NCI-H1105 treated with DMSO at 0.1 percent for 48 hours (cell line): ENCODE measurements at regions not wholly inside any gene's neighbourhood (a gene's known extent, or its start where the extent isn't known, plus 50 kb on each side); places are given as distances from the start of the nearest gene placed in this dataset.
"Not testable (repeated sequence)": the region's sequence is repeated elsewhere in the genome, so short reads cannot be mapped to it uniquely, and the experiment has no call there.

Source experiments
- DNase-seq: peaks from one replicate; lab custom pipeline; 2025; lab: John Stamatoyannopoulos, UW

- DNase-seq, result no peak
Measured at GRCh38 chr11:42840176-42840829, 471.5 kb upstream of the API5 start.

GRCh38 chr11:42840860-42841259, 470.9 kb upstream of the API5 start:
- no peak for DNase-seq

- DNase-seq, result no peak
Measured at GRCh38 chr11:42841556-42841955, 470.2 kb upstream of the API5 start.

GRCh38 chr11:42849362-42849761, 462.4 kb upstream of the API5 start:
- no peak for DNase-seq

GRCh38 chr11:42857344-42857743, 454.5 kb upstream of the API5 start:
- DNase-seq, result no peak

GRCh38 chr11:42870480-42870879, 441.3 kb upstream of the API5 start:
- DNase-seq, result no peak

- DNase-seq, result not testable (repeated sequence)
Measured at GRCh38 chr11:42873800-42874405, 437.9 kb upstream of the API5 start.

GRCh38 chr11:42881335-42881734, 430.5 kb upstream of the API5 start:
- not testable (repeated sequence) for DNase-seq

GRCh38 chr11:42890773-42891172, 421.0 kb upstream of the API5 start:
- peak; percentile 41 for DNase-seq

- DNase-seq, result peak; percentile 58
Measured at GRCh38 chr11:42901084-42901483, 410.7 kb upstream of the API5 start.

GRCh38 chr11:42906226-42906625, 405.6 kb upstream of the API5 start:
- no peak for DNase-seq

- no peak for DNase-seq
Measured at GRCh38 chr11:42913731-42914130, 398.1 kb upstream of the API5 start.

- DNase-seq, result no peak
Measured at GRCh38 chr11:42923651-42924050, 388.1 kb upstream of the API5 start.

GRCh38 chr11:42925916-42926315, 385.9 kb upstream of the API5 start:
- no peak for DNase-seq

GRCh38 chr11:42947405-42947804, 364.4 kb upstream of the API5 start:
- no peak for DNase-seq

GRCh38 chr11:42949738-42950376, 361.9 kb upstream of the API5 start:
- DNase-seq, result not testable (repeated sequence)

- DNase-seq, result peak; percentile 54
Measured at GRCh38 chr11:42951266-42951665, 360.5 kb upstream of the API5 start.

- no peak for DNase-seq
Measured at GRCh38 chr11:42957831-42958230, 354.0 kb upstream of the API5 start.

GRCh38 chr11:42958635-42959034, 353.2 kb upstream of the API5 start:
- no peak for DNase-seq

- DNase-seq, result no peak
Measured at GRCh38 chr11:42960521-42961088, 351.2 kb upstream of the API5 start.

GRCh38 chr11:42967653-42968052, 344.1 kb upstream of the API5 start:
- DNase-seq, result peak; percentile 55

GRCh38 chr11:42972741-42973140, 339.1 kb upstream of the API5 start:
- peak; percentile 98 for DNase-seq
